Activated CD8-positive, alpha-beta T cell treated with anti-CD3 and anti-CD28 coated beads, Interleukin-2, amount 10 ng/mL, durations not matched to agents 7 days and 5 days (primary cell): ENCODE measurements at regions not wholly inside any gene's neighbourhood (a gene's known extent, or its start where the extent isn't known, plus 50 kb on each side); places are given as distances from the start of the nearest gene placed in this dataset.
"Not testable (repeated sequence)": the region's sequence is repeated elsewhere in the genome, so short reads cannot be mapped to it uniquely, and the experiment has no call there.

Source experiments
- ATAC-seq: fragments of 150-1000 bp; cut with Tn5 transposase; one replicate; pipeline ENCODE4 v1.10.0; 2021; ENCODE audit warnings: moderate library complexity
- CTCF ChIA-PET: fragments of 350-600 bp; sonication (Branson Sonifier 250); formaldehyde crosslinking; loops from one replicate; lab custom pipeline; 2021; ENCODE audit warnings: antibody characterized with exemption; lab: Charles Lee
- POLR2A ChIA-PET: fragments of 350-600 bp; sonication (Branson Sonifier 250); formaldehyde crosslinking; loops from one replicate; lab custom pipeline; 2021; ENCODE audit warnings: antibody characterized with exemption; lab: Charles Lee
- DNase-seq: peaks from one replicate; pipeline ENCODE4 v3.0.0-alpha.2; 2020
- H3K27ac Mint-ChIP-seq: one replicate; pipeline ENCODE4 v1.8.0; 2021; ENCODE audit warnings: mild to moderate bottlenecking, mixed read lengths
- H3K27me3 Mint-ChIP-seq: one replicate; pipeline ENCODE4 v1.8.0; 2021; ENCODE audit warnings: low read depth, mixed read lengths
- H3K36me3 Mint-ChIP-seq: one replicate; pipeline ENCODE4 v1.8.0; 2021; ENCODE audit warnings: low read depth, mixed read lengths
- H3K4me1 Mint-ChIP-seq: one replicate; pipeline ENCODE4 v1.8.0; 2021; ENCODE audit warnings: low read depth, mixed read lengths
- H3K4me3 Mint-ChIP-seq: one replicate; pipeline ENCODE4 v1.8.0; 2021; ENCODE audit warnings: mild to moderate bottlenecking, mixed read lengths
- H3K9me3 Mint-ChIP-seq: one replicate; pipeline ENCODE4 v1.8.0; 2022; ENCODE audit warnings: mixed read lengths; ENCODE audit not compliant: insufficient read depth

DNA sequence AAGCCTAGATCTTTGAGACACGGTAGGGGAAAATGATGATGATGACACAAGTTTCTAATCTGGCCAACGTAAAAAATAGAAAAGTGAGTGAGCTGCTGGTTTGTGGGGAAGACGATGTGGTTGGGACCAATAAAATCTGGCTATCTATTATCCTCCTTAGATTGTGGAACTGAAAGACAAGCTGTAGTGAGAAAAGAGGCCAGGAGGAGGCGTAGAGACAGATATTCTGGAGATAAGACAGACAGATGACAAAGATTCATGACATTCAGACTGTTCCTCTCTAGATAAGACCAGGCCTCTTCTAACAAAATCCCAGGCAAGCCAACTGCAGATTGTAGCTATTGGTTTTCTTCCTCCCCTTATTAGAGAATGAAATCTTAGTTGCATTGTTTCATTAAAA, 376.3 kb upstream of the UBE2E3 start:
- ChIA-PET POLR2A (no interaction called here), CTCF (no interaction called here)
- ATAC-seq: no peak
- Mint-ChIP-seq H3K27ac (no peak overlapping the region), H3K36me3 (no peaks in the 10 kb centered on the region), H3K4me3 (no peak overlapping the region), H3K4me1 (no peaks in the 10 kb centered on the region), H3K9me3 (no peaks in the 10 kb centered on the region), H3K27me3 (peaks cover 2% of the 10 kb centered on the region)
- DNase-seq: peak; percentile 23

DNA sequence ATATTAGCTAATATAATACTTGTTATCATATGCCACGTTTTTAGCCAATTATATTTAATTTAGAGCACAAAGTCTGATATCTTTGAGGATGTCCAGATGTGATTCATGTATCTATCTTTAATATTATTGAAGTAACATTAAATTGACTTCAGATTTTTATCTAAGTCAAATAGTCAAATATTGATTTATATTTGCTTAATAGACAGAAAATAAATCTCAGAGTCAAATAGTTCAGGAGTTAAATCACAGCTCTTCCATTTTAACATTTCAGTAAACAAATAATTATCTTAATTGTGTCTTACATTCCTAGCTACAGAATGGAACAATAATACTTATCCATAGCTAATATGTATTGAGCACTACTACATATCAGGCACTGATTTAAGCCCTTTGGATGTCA, 379.4 kb upstream of the UBE2E3 start:
- CTCF ChIA-PET: no interaction called here
- no peaks in the 10 kb centered on the region for H3K9me3 Mint-ChIP-seq
- DNase-seq (no peak), ATAC-seq (no peak)
- POLR2A ChIA-PET: no interaction called here
- no peak overlapping the region for H3K4me3 Mint-ChIP-seq
- H3K36me3 Mint-ChIP-seq: no peaks in the 10 kb centered on the region
- H3K4me1 Mint-ChIP-seq: no peaks in the 10 kb centered on the region
- no peak overlapping the region for H3K27ac Mint-ChIP-seq
- H3K27me3 Mint-ChIP-seq: no peaks in the 10 kb centered on the region

DNA sequence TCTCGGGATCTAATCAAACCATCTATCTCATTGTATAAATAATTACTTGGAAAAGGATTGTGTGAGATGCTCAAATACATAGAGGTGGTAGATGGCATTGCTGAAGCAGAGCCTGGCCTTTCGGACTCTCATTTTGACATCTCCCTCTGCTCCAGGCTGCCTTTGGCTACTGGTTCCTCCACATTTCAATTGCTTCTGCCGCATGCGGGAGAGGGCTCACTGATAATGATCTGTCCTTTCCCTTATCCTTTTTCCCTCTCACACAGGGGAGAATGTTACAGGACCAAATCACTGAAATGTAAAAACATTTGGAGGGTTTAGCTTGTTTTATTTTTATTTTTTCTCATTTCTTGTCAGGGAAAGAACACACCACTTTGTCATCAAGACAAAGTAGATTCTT, 380.6 kb upstream of the UBE2E3 start:
- no peak for DNase-seq
- H3K36me3 Mint-ChIP-seq: no peaks in the 10 kb centered on the region
- ATAC-seq: no peak
- H3K27me3 Mint-ChIP-seq: no peaks in the 10 kb centered on the region
- H3K9me3 Mint-ChIP-seq: no peaks in the 10 kb centered on the region
- no peaks in the 10 kb centered on the region for H3K4me1 Mint-ChIP-seq
- H3K27ac Mint-ChIP-seq: no peak overlapping the region
- no peak overlapping the region for H3K4me3 Mint-ChIP-seq
- POLR2A ChIA-PET: no interaction called here
- CTCF ChIA-PET: no interaction called here

DNA sequence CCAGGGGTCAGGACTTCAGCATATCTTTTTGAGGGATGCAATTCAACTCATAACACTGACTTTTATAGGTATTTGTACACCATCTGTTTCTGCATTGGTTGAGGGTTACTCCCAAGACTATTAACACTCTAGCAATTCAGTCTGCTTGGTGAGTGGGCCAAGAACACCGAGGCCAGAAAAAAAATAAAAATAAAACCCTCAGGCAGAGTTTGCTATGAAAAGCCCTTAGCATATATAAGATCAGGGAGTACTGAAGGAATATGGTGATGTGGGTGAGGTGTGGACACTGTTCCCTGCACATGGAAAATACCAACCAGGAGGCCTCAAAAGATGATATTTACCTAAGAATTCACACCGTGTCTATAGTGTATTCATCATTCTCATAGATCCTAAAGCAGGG, 383.2 kb upstream of the UBE2E3 start:
- POLR2A ChIA-PET: no interaction called here
- no peak for ATAC-seq
- Mint-ChIP-seq H3K36me3 (no peaks in the 10 kb centered on the region), H3K27me3 (no peaks in the 10 kb centered on the region), H3K9me3 (no peaks in the 10 kb centered on the region), H3K4me3 (no peak overlapping the region), H3K4me1 (no peaks in the 10 kb centered on the region), H3K27ac (no peak overlapping the region)
- no peak for DNase-seq
- CTCF ChIA-PET: no interaction called here

DNA sequence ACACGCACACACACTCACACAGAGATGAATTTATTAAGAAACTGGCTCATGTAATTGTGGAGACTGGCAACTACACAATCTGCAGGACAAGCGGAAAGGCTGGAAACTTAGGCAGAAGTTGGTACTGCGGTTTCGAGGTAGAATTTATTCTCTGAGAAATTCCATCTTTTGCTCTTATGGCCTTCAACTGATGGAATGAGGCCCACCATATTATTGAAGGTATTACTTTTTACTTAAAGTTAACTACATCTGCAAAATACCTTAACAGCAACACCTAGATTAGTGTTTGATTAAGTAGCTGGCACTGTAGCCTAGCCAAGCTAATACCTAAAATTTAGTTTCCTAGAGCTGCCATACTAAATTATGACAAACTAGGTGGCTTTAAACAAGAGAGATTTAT, 384.0 kb upstream of the UBE2E3 start:
- H3K4me3 Mint-ChIP-seq: no peak overlapping the region
- no peak for DNase-seq
- ChIA-PET POLR2A (no interaction called here), CTCF (no interaction called here)
- no peaks in the 10 kb centered on the region for H3K9me3 Mint-ChIP-seq
- H3K27ac Mint-ChIP-seq: no peak overlapping the region
- no peaks in the 10 kb centered on the region for H3K27me3 Mint-ChIP-seq
- no peak for ATAC-seq
- no peaks in the 10 kb centered on the region for H3K36me3 Mint-ChIP-seq
- H3K4me1 Mint-ChIP-seq: peaks cover under 1% of the 10 kb centered on the region

DNA sequence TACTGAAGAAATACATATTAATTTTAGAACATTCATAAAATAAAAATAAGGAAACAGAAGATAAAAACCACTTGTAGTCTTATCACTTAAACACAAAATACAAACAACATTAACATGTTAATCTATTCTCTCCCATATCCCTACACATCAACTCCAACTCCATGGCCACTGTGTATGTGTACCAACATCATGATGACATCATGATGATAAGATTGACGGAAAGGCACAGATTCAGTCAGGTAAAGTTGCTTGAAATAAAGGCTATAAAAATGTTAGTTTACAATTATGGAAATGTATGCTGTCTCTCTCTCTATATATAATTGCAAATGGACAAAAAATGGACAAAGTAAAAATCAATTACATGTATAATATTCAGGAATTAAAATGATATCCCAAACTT, 388.5 kb upstream of the UBE2E3 start:
- peaks cover 10% of the 10 kb centered on the region for H3K4me1 Mint-ChIP-seq
- CTCF ChIA-PET: no interaction called here

DNA sequence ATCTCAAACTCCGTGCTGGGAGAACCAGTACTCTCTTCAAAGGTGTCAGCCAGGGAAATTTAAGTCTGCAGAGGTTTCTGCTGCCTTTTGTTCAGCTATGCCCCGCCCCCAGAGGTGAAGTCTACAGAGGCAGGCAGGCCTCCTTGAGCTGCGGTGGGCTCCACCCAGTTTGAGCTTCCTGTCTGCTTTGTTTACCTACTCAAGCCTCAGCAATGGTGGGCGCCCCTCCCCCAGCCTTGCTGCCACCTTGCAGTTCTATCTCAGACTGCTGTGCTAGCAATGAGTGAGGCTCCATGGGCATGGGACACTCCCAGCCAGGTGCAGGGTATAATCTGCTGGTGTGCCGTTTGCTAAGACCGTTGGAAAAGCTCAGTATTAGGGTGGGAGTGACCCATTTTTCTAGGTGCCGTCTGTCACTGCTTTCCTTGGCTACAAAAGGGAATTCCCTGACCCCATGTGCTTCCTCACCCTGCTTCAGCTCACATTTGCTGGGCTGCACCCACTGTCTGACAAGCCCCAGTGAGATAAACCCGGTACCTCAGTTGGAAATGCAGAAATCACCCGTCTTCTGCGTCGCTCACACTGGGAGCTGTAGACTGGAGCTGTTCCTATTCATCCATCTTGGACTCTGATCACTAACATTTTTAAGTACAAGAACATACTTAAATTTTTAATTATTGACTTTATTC, 389.2 kb upstream of the UBE2E3 start:
- CTCF ChIA-PET, H3K36me3 Mint-ChIP-seq, ATAC-seq, H3K27me3 Mint-ChIP-seq, H3K4me3 Mint-ChIP-seq, POLR2A ChIA-PET, H3K9me3 Mint-ChIP-seq: not testable (repeated sequence)
- Mint-ChIP-seq H3K27ac (peak overlapping the region; percentile 49), H3K4me1 (peaks cover 10% of the 10 kb centered on the region)
- peak; percentile 68 for DNase-seq

More for the DNA sequence above, 388.5 kb upstream of the UBE2E3 start:
- Mint-ChIP-seq H3K27me3 (no peaks in the 10 kb centered on the region), H3K36me3 (peaks cover 4% of the 10 kb centered on the region), H3K27ac (no peak overlapping the region), H3K9me3 (no peaks in the 10 kb centered on the region), H3K4me3 (no peak overlapping the region)
- DNase-seq (no peak), ATAC-seq (no peak)
- POLR2A ChIA-PET: no interaction called here

DNA sequence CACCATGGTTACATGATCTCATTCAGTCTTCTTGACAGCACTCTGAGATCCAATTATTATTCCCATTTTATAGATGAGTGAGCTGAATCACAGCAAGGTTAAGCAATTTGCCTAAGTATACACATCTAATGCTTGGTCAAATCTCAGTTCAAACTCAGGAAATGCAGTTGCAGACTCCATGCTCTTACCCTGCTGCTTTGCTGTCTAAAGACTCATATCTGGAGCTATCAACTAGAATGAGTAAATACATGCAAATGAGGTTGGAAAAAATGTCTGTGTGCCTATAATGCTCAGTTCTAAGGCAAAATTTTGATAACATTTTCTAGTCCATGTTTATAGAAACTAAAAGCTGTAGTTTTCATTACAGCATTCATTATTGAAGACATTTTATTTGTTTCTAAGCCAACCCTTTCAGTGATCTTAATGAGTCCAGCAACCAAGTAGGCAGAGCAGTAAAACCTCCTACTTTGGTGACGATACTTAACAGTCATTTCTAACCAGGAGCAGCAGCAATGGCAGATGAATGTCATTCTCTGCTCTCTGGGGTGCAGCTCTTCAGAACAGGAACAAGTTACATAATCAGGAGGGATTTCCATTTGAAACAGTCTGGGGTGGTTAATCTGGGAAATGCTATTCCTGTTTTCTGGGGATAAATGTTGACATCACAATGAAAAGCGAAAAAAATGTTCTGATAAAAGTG, 396.8 kb upstream of the UBE2E3 start:
- H3K4me1 Mint-ChIP-seq: no peaks in the 10 kb centered on the region
- no peak for DNase-seq
- POLR2A ChIA-PET: no interaction called here

DNA sequence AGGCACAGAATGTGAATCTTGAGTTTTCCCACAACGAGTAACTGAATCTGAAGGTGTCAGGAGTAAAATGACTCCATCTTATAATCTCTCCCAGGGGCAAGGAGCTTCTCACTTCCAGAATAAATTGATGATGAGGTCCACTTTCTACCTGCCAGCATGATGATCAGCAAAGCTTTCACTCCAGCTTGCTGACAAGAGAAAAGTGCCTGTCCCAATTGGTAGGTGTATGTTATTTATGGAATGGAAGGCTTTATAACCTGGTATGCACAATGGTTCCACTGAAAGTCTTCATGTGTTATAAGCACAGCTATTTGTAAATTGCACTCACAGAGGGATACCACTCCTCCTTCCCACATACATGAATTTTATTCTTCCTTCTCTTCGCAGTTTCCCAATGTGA, 401.0 kb upstream of the UBE2E3 start:
- Mint-ChIP-seq H3K4me3 (no peak overlapping the region), H3K4me1 (no peaks in the 10 kb centered on the region), H3K27me3 (peaks cover 2% of the 10 kb centered on the region), H3K36me3 (no peaks in the 10 kb centered on the region), H3K9me3 (no peaks in the 10 kb centered on the region), H3K27ac (no peak overlapping the region)
- CTCF ChIA-PET: no interaction called here
- no peak for DNase-seq
- POLR2A ChIA-PET: no interaction called here
- ATAC-seq: no peak

More for the DNA sequence above, 396.8 kb upstream of the UBE2E3 start:
- Mint-ChIP-seq H3K4me3 (no peak overlapping the region), H3K36me3 (no peaks in the 10 kb centered on the region), H3K27me3 (peaks cover 2% of the 10 kb centered on the region), H3K27ac (no peak overlapping the region), H3K9me3 (no peaks in the 10 kb centered on the region)
- CTCF ChIA-PET: no interaction called here
- ATAC-seq: no peak

DNA sequence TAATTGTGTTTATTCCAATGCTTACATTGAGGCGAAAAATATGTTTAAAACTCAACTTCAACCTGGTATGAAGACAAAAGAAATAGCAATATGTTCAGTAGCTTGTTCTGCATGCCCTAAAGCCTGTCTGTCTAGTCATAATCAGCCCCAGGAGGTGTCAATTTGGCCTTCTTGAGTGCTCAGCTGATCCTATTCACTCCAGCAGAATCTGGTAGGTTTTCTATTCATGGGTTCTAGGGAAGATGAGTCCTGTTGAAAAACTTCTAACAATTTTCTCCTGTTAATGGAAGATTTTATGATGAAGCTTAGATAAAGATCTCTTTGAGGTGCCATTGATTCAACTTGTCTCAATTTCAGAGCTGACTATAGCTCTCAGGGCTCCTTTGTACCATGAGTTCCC, 402.0 kb upstream of the UBE2E3 start:
- CTCF ChIA-PET: no interaction called here
- no peaks in the 10 kb centered on the region for H3K4me1 Mint-ChIP-seq
- DNase-seq (no peak), ATAC-seq (no peak)
- no peaks in the 10 kb centered on the region for H3K9me3 Mint-ChIP-seq
- POLR2A ChIA-PET: no interaction called here
- H3K36me3 Mint-ChIP-seq: no peaks in the 10 kb centered on the region
- H3K4me3 Mint-ChIP-seq: no peak overlapping the region
- H3K27me3 Mint-ChIP-seq: peaks cover 2% of the 10 kb centered on the region
- no peak overlapping the region for H3K27ac Mint-ChIP-seq

DNA sequence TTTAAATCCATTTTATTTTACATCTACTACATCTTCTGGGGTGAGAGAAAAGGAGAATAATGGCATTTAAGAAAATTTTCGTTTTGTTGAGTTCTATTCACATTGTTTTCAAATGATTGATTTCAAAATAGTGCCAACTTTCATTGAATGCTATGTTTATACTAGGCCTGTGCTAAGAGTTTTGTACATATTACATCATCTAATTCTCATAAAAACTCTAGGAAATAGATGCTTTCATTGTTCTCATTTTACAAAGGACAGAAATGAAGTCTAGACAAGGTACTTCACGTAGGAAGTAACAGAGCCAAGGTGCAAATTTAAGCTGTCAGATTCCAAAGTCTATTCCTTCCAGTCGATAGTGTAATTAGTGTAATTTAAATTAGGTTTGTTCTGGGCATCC, 402.8 kb upstream of the UBE2E3 start:
- H3K27ac Mint-ChIP-seq: no peak overlapping the region
- POLR2A ChIA-PET: no interaction called here

DNA sequence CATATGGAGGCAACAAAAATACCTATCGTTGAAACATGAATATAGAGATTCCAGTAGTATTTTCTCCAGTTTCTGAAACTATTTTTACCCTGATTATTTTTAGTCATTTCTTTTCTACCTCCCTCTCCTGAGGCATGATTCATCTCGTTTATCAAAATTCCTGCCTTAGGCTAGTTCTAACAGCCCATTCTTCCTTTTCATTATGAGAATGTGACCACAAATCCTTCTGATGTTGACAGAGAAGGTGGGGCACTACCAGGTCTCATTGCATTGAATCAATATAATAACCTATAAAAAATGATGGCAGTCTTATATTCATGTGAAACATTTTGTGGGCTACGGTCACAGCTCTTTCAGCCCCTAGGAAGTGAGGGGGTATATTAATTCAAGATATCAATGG, 406.5 kb upstream of the UBE2E3 start:
- Mint-ChIP-seq H3K27ac (no peak overlapping the region), H3K4me1 (no peaks in the 10 kb centered on the region), H3K9me3 (no peaks in the 10 kb centered on the region), H3K4me3 (no peak overlapping the region), H3K27me3 (no peaks in the 10 kb centered on the region), H3K36me3 (no peaks in the 10 kb centered on the region)
- CTCF ChIA-PET: no interaction called here
- POLR2A ChIA-PET: no interaction called here
- ATAC-seq: no peak
- no peak for DNase-seq

More for the DNA sequence above, 402.8 kb upstream of the UBE2E3 start:
- Mint-ChIP-seq H3K4me1 (no peaks in the 10 kb centered on the region), H3K4me3 (no peak overlapping the region), H3K9me3 (no peaks in the 10 kb centered on the region), H3K36me3 (no peaks in the 10 kb centered on the region), H3K27me3 (peaks cover 2% of the 10 kb centered on the region)
- CTCF ChIA-PET: no interaction called here
- DNase-seq: no peak
- ATAC-seq: no peak
